Choroid plexus epithelial cell (primary cell): ENCODE measurements at regions not wholly inside any gene's neighbourhood (a gene's known extent, or its start where the extent isn't known, plus 50 kb on each side); places are given as distances from the start of the nearest gene placed in this dataset.

Experiments used
- DNase-seq: peaks from one replicate; pipeline ENCODE4 v3.0.0-alpha.2; 2010; ENCODE audit warnings: low read depth
- H3K4me3 ChIP-seq: 2 replicates; pipeline ENCODE4 v1.5.1; 2011; ENCODE audit warnings: low read depth, mild to moderate bottlenecking, control low read depth, low read length, moderate library complexity
- CTCF ChIP-seq: conservative IDR thresholded peaks from 2 replicates; pipeline ENCODE4 v1.5.1; 2011; ENCODE audit warnings: low read depth, mild to moderate bottlenecking, control low read depth, inconsistent platforms, low read length, moderate library complexity

GRCh38 chr5:82649943-82650342 lies 371.8 kb upstream of the RPS23 start:
- H3K4me3 ChIP-seq = no peak overlapping the region
- DNase-seq = no peak
- no peak for TF ChIP-seq CTCF

- H3K4me3 ChIP-seq = no peak overlapping the region
- no peak for DNase-seq
- TF ChIP-seq CTCF = no peak
These were observed 366.6 kb upstream of the RPS23 start for GRCh38 chr5:82644766-82645165.

- TF ChIP-seq CTCF = no peak
- H3K4me3 ChIP-seq = no peak overlapping the region
- no peak for DNase-seq
These were observed 366.1 kb upstream of the RPS23 start for GRCh38 chr5:82644229-82644628.

GRCh38 chr5:82642313-82642712 lies 364.2 kb upstream of the RPS23 start:
- TF ChIP-seq CTCF = no peak
- no peak overlapping the region for H3K4me3 ChIP-seq
- no peak for DNase-seq

GRCh38 chr5:82641331-82642003 lies 363.3 kb upstream of the RPS23 start:
- peak; percentile 94 for DNase-seq
- H3K4me3 ChIP-seq = no peak overlapping the region
- TF ChIP-seq CTCF = peak; percentile 74

- DNase-seq = peak; percentile 28
- no peak overlapping the region for H3K4me3 ChIP-seq
- no peak for TF ChIP-seq CTCF
These were observed 362.8 kb upstream of the RPS23 start for GRCh38 chr5:82640916-82641315.
